Type B pancreatic cell (in vitro differentiated cells): ENCODE measurements at regions not wholly inside any gene's neighbourhood (a gene's known extent, or its start where the extent isn't known, plus 50 kb on each side); places are given as distances from the start of the nearest gene placed in this dataset.
"Not testable (repeated sequence)": the region's sequence is repeated elsewhere in the genome, so short reads cannot be mapped to it uniquely, and the experiment has no call there.

ENCODE experiments used
- DNase-seq: peaks from one replicate; pipeline ENCODE4 v3.0.0; 2021; ENCODE audit warnings: mixed read lengths; ENCODE audit not compliant: unreplicated experiment; ENCODE audit errors: extremely low spot score
- H3K27ac Mint-ChIP-seq: 2 replicates; pipeline ENCODE4 v1.8.0; 2021; ENCODE audit warnings: mild to moderate bottlenecking, mixed read lengths
- H3K27me3 Mint-ChIP-seq: 2 replicates; pipeline ENCODE4 v1.8.0; 2021; ENCODE audit warnings: mixed read lengths
- H3K36me3 Mint-ChIP-seq: 2 replicates; pipeline ENCODE4 v1.8.0; 2021; ENCODE audit warnings: mixed read lengths
- H3K4me1 Mint-ChIP-seq: one replicate; pipeline ENCODE4 v1.8.0; 2021; ENCODE audit warnings: mixed read lengths; ENCODE audit not compliant: unreplicated experiment
- H3K4me3 Mint-ChIP-seq: 2 replicates; pipeline ENCODE4 v1.8.0; 2021; ENCODE audit warnings: mild to moderate bottlenecking, mixed read lengths
- H3K9me3 Mint-ChIP-seq: 2 replicates; pipeline ENCODE4 v1.8.0; 2021; ENCODE audit warnings: mixed read lengths
- CTCF ChIP-seq: fragments of 200-600 bp; sonication (generic); conservative IDR thresholded peaks from 2 replicates; pipeline ENCODE4 v1.5.0; 2021; ENCODE audit warnings: antibody characterized with exemption, mild to moderate bottlenecking

- Mint-ChIP-seq H3K4me3 (no peak overlapping the region), H3K27ac (no peak overlapping the region), H3K36me3 (no peaks in the 10 kb centered on the region), H3K4me1 (peaks cover 4% of the 10 kb centered on the region), H3K27me3 (peaks cover 22% of the 10 kb centered on the region), H3K9me3 (no peaks in the 10 kb centered on the region)
- no peak for TF ChIP-seq CTCF
- no peak for DNase-seq
These were observed 62.3 kb upstream of the GPR31 start for GRCh38 chr6:167219967-167220512.

- TF ChIP-seq CTCF: no peak
- Mint-ChIP-seq H3K36me3 (no peaks in the 10 kb centered on the region), H3K27me3 (peaks cover 35% of the 10 kb centered on the region), H3K9me3 (no peaks in the 10 kb centered on the region), H3K27ac (no peak overlapping the region), H3K4me3 (no peak overlapping the region), H3K4me1 (peaks cover 17% of the 10 kb centered on the region)
- DNase-seq: no peak
These were observed 63.8 kb upstream of the GPR31 start for GRCh38 chr6:167221400-167222201.

GRCh38 chr6:167225566-167226382, 65.3 kb upstream of the UNC93A start:
- H3K36me3 Mint-ChIP-seq, H3K27ac Mint-ChIP-seq, H3K4me3 Mint-ChIP-seq, H3K9me3 Mint-ChIP-seq, DNase-seq: not testable (repeated sequence)
- Mint-ChIP-seq H3K4me1 (peaks cover 17% of the 10 kb centered on the region), H3K27me3 (peaks cover 52% of the 10 kb centered on the region)

GRCh38 chr6:167226383-167226685, 64.8 kb upstream of the UNC93A start:
- no peak for DNase-seq
- H3K4me1 Mint-ChIP-seq: peaks cover 17% of the 10 kb centered on the region
- H3K27ac Mint-ChIP-seq: no peak overlapping the region
- peaks cover 52% of the 10 kb centered on the region for H3K27me3 Mint-ChIP-seq
- no peak overlapping the region for H3K4me3 Mint-ChIP-seq
- H3K36me3 Mint-ChIP-seq: peaks cover 6% of the 10 kb centered on the region
- no peak for TF ChIP-seq CTCF
- no peaks in the 10 kb centered on the region for H3K9me3 Mint-ChIP-seq

- TF ChIP-seq CTCF: no peak
- DNase-seq: no peak
- Mint-ChIP-seq H3K27me3 (peaks cover 53% of the 10 kb centered on the region), H3K4me3 (no peak overlapping the region), H3K27ac (no peak overlapping the region), H3K9me3 (no peaks in the 10 kb centered on the region), H3K36me3 (peaks cover 6% of the 10 kb centered on the region), H3K4me1 (peaks cover 17% of the 10 kb centered on the region)
These were observed 64.3 kb upstream of the UNC93A start for GRCh38 chr6:167226791-167227190.

- H3K36me3 Mint-ChIP-seq: peaks cover 6% of the 10 kb centered on the region
- H3K27me3 Mint-ChIP-seq: peaks cover 56% of the 10 kb centered on the region
- H3K4me3 Mint-ChIP-seq: no peak overlapping the region
- TF ChIP-seq CTCF: no peak
- no peak overlapping the region for H3K27ac Mint-ChIP-seq
- peaks cover 17% of the 10 kb centered on the region for H3K4me1 Mint-ChIP-seq
- no peaks in the 10 kb centered on the region for H3K9me3 Mint-ChIP-seq
- no peak for DNase-seq
These were observed 63.1 kb upstream of the UNC93A start for GRCh38 chr6:167227984-167228383.
